Activated CD8-positive, alpha-beta memory T cell treated with anti-CD3 and anti-CD28 coated beads for 36 hours (primary cell): ENCODE measurements at regions not wholly inside any gene's neighbourhood (a gene's known extent, or its start where the extent isn't known, plus 50 kb on each side); places are given as distances from the start of the nearest gene placed in this dataset.

Source experiments
- CTCF ChIA-PET: fragments of 350-600 bp; sonication (Branson Sonifier 250); formaldehyde crosslinking; loops from one replicate; lab custom pipeline; 2021; ENCODE audit warnings: antibody characterized with exemption; lab: Charles Lee
- POLR2A ChIA-PET: fragments of 350-600 bp; sonication (Branson Sonifier 250); formaldehyde crosslinking; loops from one replicate; lab custom pipeline; 2021; ENCODE audit warnings: antibody characterized with exemption; lab: Charles Lee

- CTCF ChIA-PET: no interaction called here
- POLR2A ChIA-PET: no interaction called here
Observed at GRCh38 chr5:4294878-4295277, 699.2 kb downstream of the IRX1 start.

GRCh38 chr5:4295663-4296339, 700.2 kb downstream of the IRX1 start:
- POLR2A ChIA-PET: no interaction called here
- CTCF ChIA-PET: no interaction called here

- ChIA-PET CTCF (no interaction called here), POLR2A (no interaction called here)
Observed at GRCh38 chr5:4306057-4306456, 710.4 kb downstream of the IRX1 start.

- ChIA-PET POLR2A (no interaction called here), CTCF (no interaction called here)
Observed at GRCh38 chr5:4309026-4309425, 713.4 kb downstream of the IRX1 start.

- CTCF ChIA-PET: no interaction called here
- POLR2A ChIA-PET: no interaction called here
Observed at GRCh38 chr5:4313138-4313537, 717.5 kb downstream of the IRX1 start.

GRCh38 chr5:4319478-4320128, 724.0 kb downstream of the IRX1 start:
- ChIA-PET CTCF (no interaction called here), POLR2A (no interaction called here)

- ChIA-PET CTCF (no interaction called here), POLR2A (no interaction called here)
Observed at GRCh38 chr5:4330327-4330726, 734.7 kb downstream of the IRX1 start.

GRCh38 chr5:4335078-4335477, 739.4 kb downstream of the IRX1 start:
- CTCF ChIA-PET: no interaction called here
- POLR2A ChIA-PET: no interaction called here

- POLR2A ChIA-PET: no interaction called here
- CTCF ChIA-PET: no interaction called here
Observed at GRCh38 chr5:4337519-4337918, 741.9 kb downstream of the IRX1 start.

- ChIA-PET POLR2A (no interaction called here), CTCF (no interaction called here)
Observed at GRCh38 chr5:4339949-4340348, 744.3 kb downstream of the IRX1 start.

GRCh38 chr5:4345850-4346249, 750.2 kb downstream of the IRX1 start:
- ChIA-PET POLR2A (no interaction called here), CTCF (no interaction called here)

- CTCF ChIA-PET: no interaction called here
Observed at GRCh38 chr5:4348423-4348822, 752.8 kb downstream of the IRX1 start.

GRCh38 chr5:4348919-4349318, 753.3 kb downstream of the IRX1 start:
- POLR2A ChIA-PET: no interaction called here
- CTCF ChIA-PET: no interaction called here

More at GRCh38 chr5:4348423-4348822, 752.8 kb downstream of the IRX1 start:
- POLR2A ChIA-PET: no interaction called here

GRCh38 chr5:4356201-4356600, 760.6 kb downstream of the IRX1 start:
- ChIA-PET POLR2A (no interaction called here), CTCF (no interaction called here)

- ChIA-PET POLR2A (no interaction called here), CTCF (no interaction called here)
Observed at GRCh38 chr5:4359847-4360246, 764.2 kb downstream of the IRX1 start.

- CTCF ChIA-PET: no interaction called here
Observed at GRCh38 chr5:4361753-4362152, 766.1 kb downstream of the IRX1 start.

GRCh38 chr5:4362411-4362810, 766.8 kb downstream of the IRX1 start:
- ChIA-PET POLR2A (no interaction called here), CTCF (no interaction called here)

More at GRCh38 chr5:4361753-4362152, 766.1 kb downstream of the IRX1 start:
- POLR2A ChIA-PET: no interaction called here

- CTCF ChIA-PET: no interaction called here
- POLR2A ChIA-PET: no interaction called here
Observed at GRCh38 chr5:4363045-4363444, 767.4 kb downstream of the IRX1 start.

- POLR2A ChIA-PET: no interaction called here
- CTCF ChIA-PET: no interaction called here
Observed at GRCh38 chr5:4366628-4367027, 771.0 kb downstream of the IRX1 start.

GRCh38 chr5:4370218-4370617, 769.9 kb upstream of the ADAMTS16 start:
- POLR2A ChIA-PET: no interaction called here
- CTCF ChIA-PET: no interaction called here

GRCh38 chr5:4372481-4372880, 767.6 kb upstream of the ADAMTS16 start:
- ChIA-PET POLR2A (no interaction called here), CTCF (no interaction called here)
